ENCODE measurements at regions not wholly inside any gene's neighbourhood (a gene's known extent, or its start where the extent isn't known, plus 50 kb on each side); places are given as distances from the start of the nearest gene placed in this dataset.

DNA sequence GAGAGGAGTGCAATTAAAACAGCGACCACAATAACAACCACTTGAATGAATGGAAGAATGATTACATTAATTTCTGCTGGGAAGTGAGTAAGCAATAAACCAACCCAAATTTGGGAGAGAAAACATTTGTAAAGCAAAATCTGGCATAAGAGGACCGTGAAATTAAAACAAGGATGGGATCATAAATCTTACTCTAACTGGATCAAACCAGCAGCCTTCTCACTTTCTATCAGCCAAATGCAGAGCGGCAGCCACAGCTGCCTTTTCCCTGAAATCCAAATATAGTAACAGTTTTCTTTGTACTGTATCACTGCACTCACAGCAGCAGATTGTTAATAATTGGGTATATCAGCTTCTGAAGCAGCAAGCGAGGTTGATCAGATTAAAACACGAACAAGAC is 245.2 kb upstream of the REG3G start:
- no peak for DNase-seq (ENCODE audit: extremely low spot score in 2 of 2)
- intact Hi-C loops (cut with DNase I), result no loop called here
- Histone ChIP-seq H3K9me3 (no peaks in the 10 kb centered on the region), H3K36me3 (no peaks in the 10 kb centered on the region), H3K4me3 (no peak overlapping the region), H3K27ac (no peak overlapping the region), H3K4me1 (no peaks in the 10 kb centered on the region), H3K27me3 (no peaks in the 10 kb centered on the region)
- TF ChIP-seq POLR2A (IDR thresholded peaks at IDR 0.05) (no peak), POLR2AphosphoS5 (IDR thresholded peaks at IDR 0.05; ENCODE audit: insufficient read depth in 1 of 2, low read depth in 1 of 2) (no peak)
- TF ChIP-seq, protein P1, sequence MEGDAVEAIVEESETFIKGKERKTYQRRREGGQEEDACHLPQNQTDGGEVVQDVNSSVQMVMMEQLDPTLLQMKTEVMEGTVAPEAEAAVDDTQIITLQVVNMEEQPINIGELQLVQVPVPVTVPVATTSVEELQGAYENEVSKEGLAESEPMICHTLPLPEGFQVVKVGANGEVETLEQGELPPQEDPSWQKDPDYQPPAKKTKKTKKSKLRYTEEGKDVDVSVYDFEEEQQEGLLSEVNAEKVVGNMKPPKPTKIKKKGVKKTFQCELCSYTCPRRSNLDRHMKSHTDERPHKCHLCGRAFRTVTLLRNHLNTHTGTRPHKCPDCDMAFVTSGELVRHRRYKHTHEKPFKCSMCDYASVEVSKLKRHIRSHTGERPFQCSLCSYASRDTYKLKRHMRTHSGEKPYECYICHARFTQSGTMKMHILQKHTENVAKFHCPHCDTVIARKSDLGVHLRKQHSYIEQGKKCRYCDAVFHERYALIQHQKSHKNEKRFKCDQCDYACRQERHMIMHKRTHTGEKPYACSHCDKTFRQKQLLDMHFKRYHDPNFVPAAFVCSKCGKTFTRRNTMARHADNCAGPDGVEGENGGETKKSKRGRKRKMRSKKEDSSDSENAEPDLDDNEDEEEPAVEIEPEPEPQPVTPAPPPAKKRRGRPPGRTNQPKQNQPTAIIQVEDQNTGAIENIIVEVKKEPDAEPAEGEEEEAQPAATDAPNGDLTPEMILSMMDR (IDR thresholded peaks at IDR 0.05), result no peak

DNA sequence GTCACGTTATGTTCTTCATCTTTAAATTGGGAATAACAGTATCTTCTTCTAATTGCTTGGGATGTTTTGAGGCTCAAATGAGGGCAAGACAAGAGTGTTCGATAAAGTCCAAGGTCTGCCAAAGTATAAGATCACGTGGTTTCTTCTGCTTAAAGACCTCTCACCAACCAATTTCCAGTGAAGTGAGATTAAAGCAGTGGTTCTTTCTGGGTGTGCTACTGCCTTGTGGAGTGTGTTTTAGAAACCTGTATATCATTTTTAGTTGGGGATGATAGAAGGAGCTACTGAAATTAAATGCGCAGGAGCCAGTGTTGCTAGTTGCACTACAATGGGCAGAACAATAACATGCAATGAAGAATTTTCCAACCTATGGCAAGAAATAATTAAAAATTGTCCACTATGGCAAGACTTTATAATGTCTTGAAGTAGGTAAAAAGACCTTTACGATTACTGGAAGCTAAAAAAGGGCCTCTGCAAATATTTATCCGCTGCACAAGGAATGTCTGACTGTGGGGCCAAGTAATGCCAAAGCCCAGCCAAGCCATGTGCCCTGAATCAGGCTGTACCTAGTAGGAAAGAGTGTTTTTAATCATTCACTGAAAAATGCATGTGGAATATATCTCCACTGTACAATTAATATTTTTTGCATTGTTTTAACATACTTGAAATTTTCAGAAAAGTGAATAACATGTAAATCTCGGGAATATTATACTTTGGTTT is 244.5 kb upstream of the REG3G start:
- H3K36me3 ChIP-seq, result no peaks in the 10 kb centered on the region
- H3K27ac ChIP-seq, result no peak overlapping the region
- H3K9me3 ChIP-seq, result no peaks in the 10 kb centered on the region
- H3K27me3 ChIP-seq, result no peaks in the 10 kb centered on the region
- TF ChIP-seq, protein P1 (IDR thresholded peaks at IDR 0.05), result no peak
- TF ChIP-seq POLR2A (IDR thresholded peaks at IDR 0.05) (no peak), POLR2AphosphoS5 (IDR thresholded peaks at IDR 0.05; ENCODE audit: insufficient read depth in 1 of 2, low read depth in 1 of 2) (no peak)
- DNase-seq (ENCODE audit: extremely low spot score in 2 of 2), result no peak
- intact Hi-C loops (cut with DNase I), result no loop called here
- no peak overlapping the region for H3K4me3 ChIP-seq
- no peaks in the 10 kb centered on the region for H3K4me1 ChIP-seq

DNA sequence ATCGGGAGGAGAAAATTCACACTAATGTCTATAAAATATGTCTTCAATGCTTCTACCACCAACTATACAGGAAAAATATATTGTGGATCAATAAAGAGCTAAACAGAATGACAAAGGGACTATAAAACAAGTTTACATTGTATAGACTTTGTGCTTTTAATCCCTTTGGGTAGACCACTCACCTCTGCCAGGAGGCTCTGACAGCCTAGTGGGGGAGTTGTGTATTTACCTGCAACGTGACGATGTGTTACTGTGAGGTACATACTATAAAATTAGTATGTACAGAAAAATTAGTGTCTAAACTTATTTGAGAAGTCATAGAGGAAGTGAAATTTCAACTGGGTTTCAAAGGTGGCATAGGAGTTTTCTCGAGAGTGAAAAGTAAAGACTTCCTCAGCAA is 243.3 kb upstream of the REG3G start:
- Histone ChIP-seq H3K27ac (no peak overlapping the region), H3K4me1 (no peaks in the 10 kb centered on the region), H3K9me3 (no peaks in the 10 kb centered on the region), H3K27me3 (no peaks in the 10 kb centered on the region), H3K4me3 (no peak overlapping the region), H3K36me3 (no peaks in the 10 kb centered on the region)
- no peak for DNase-seq (ENCODE audit: extremely low spot score in 2 of 2)
- TF ChIP-seq POLR2A (IDR thresholded peaks at IDR 0.05), result no peak
- TF ChIP-seq, protein P1 (IDR thresholded peaks at IDR 0.05), result no peak
- no peak for TF ChIP-seq POLR2AphosphoS5 (IDR thresholded peaks at IDR 0.05; ENCODE audit: insufficient read depth in 1 of 2, low read depth in 1 of 2)
- intact Hi-C loops (cut with DNase I), result no loop called here

DNA sequence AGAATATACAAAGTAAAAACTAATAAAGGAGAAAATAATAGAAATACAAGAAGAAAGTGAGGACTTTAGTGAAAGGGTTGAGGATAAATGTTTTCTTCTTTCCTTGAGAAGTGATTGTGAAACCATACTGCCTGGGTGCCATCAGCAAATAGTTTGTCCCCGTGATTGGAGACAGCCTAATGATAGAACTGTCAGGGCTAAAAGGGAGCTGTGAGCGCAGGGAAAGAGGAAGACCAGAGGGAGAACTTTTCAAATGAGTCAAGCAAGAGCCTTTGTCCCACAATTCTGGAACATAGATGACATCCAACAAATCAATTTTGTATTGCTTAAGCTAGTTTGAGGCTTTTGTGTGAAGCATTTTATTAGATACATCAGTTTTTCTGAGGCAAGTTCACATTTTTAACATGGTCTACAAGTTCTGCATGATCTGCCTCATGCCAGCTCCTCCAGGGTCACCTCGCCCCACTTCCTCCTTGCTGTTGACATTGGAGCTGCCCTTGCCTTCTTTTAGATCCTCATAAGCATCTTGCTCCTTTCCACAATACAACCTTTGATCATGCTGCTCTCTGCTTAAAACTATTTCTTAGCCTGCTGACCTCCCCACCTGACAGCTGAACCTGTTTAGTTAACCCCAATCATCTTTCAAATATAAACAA is 213.4 kb upstream of the REG3G start:
- intact Hi-C loops (cut with DNase I), result no loop called here
- Histone ChIP-seq H3K27me3 (no peaks in the 10 kb centered on the region), H3K4me3 (no peak overlapping the region), H3K27ac (no peak overlapping the region), H3K4me1 (no peaks in the 10 kb centered on the region), H3K36me3 (no peaks in the 10 kb centered on the region), H3K9me3 (no peaks in the 10 kb centered on the region)
- no peak for DNase-seq (ENCODE audit: extremely low spot score in 2 of 2)
- TF ChIP-seq, protein P1 (IDR thresholded peaks at IDR 0.05), result no peak
- TF ChIP-seq POLR2A (IDR thresholded peaks at IDR 0.05) (no peak), POLR2AphosphoS5 (IDR thresholded peaks at IDR 0.05; ENCODE audit: insufficient read depth in 1 of 2, low read depth in 1 of 2) (no peak)

All from vagina (tissue), 2 donors.